Right atrium auricular region (tissue), 2 donors: ENCODE measurements at regions not wholly inside any gene's neighbourhood (a gene's known extent, or its start where the extent isn't known, plus 50 kb on each side); places are given as distances from the start of the nearest gene placed in this dataset.

ENCODE experiments used
- DNase-seq: peaks from one replicate; pipeline ENCODE4 v3.0.0-alpha.2; 2019; ENCODE audit warnings: low spot score
- H3K27ac ChIP-seq, 2 donors: fragments of 200-600 bp; sonication (generic); 1 replicate in 1 of 2; 2 replicates in 1 of 2; pipeline ENCODE4 v1.5.1; 2016 to 2019
- H3K27me3 ChIP-seq, 2 donors: fragments of 200-600 bp; sonication (generic); one replicate each; pipeline versions ENCODE4 v1.5.1 to v1.6.0; 2017 to 2019
- H3K36me3 ChIP-seq: fragments of 200-600 bp; sonication (generic); one replicate; pipeline ENCODE4 v1.5.1; 2016
- H3K4me1 ChIP-seq, 2 donors: fragments of 200-600 bp; sonication (generic); one replicate each; pipeline versions ENCODE4 v1.5.1 to v1.6.0; 2017 to 2019
- H3K4me3 ChIP-seq, 2 donors: fragments of 200-600 bp; sonication (generic); 1 replicate in 1 of 2; 2 replicates in 1 of 2; pipeline ENCODE4 v1.5.1; 2017 to 2019; ENCODE audit warnings: mild to moderate bottlenecking in 1 of 2, moderate library complexity in 1 of 2
- H3K9me3 ChIP-seq, 2 donors: fragments of 200-600 bp; sonication (generic); one replicate each; pipeline ENCODE4 v1.5.1; 2019
- CTCF ChIP-seq, 2 donors: fragments of 200-600 bp; sonication (generic); IDR thresholded peaks; one replicate each; pipeline ENCODE4 v1.5.1; 2019; ENCODE audit warnings: antibody characterized with exemption in 2 of 2

DNA sequence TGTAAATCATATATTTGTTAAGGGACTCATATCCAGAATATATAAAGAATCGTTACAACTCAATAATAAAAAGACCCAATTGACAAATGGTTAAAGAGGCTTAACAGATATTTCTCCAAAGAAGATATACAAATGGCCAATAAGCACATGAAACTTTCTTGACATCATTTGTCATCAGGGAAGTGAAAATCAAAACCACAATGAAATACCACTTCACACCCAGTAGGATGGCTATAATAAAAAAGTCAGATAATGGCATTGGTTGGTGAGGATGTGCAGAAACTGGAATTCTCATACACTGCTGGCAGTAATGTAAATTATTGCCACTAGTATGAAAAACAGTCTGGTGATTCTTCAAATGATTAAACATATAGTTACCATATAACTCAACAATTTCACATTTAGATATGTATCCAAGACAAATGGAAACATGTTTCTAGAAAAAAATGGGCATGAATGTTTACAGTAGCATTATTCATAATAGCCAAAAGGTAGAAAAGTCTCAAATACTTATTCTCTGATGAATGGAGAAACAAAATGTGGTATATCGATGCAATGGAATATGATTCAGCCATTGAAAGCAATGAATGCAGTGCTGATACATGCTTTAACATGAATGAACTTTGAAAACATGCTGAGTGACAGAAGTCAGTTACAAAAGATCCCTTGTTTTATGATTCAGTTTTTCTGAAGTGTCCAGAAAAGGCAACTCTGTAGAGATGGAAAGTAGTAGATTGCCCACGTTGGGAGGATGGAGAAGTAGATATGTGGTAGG is 304.6 kb upstream of the ZEB2 start:
- TF ChIP-seq CTCF (IDR thresholded peaks at IDR 0.05): no peak
- no peak overlapping the region for H3K27ac ChIP-seq
- H3K36me3 ChIP-seq: no peaks in the 10 kb centered on the region
- no peaks in the 10 kb centered on the region for H3K27me3 ChIP-seq
- no peaks in the 10 kb centered on the region for H3K4me1 ChIP-seq
- no peak for DNase-seq
- H3K4me3 ChIP-seq: no peak overlapping the region
- peaks cover 0 to 3% of the 10 kb centered on the region in 2 donors for H3K9me3 ChIP-seq

DNA sequence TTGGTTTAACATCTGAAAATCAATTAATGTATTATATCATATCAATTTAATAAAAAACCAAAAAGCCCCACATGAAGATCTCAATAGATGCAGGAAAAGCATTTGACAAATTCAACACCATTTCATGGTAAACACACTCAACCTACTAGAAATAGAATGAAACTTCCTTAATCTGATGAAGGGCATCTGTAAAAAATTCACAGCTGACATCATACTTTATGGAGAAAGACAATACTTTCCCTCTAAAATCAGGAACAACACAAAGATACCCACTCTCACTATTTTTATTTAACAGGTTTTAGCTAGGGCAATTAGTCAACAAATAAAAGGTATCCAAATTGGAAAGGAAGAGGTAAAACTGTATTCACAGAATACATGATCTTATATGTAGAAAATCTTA is 303.0 kb upstream of the ZEB2 start:
- peaks cover 0 to 3% of the 10 kb centered on the region in 2 donors for H3K9me3 ChIP-seq
- no peak for DNase-seq
- no peaks in the 10 kb centered on the region for H3K27me3 ChIP-seq
- H3K4me1 ChIP-seq: no peaks in the 10 kb centered on the region
- no peak for TF ChIP-seq CTCF (IDR thresholded peaks at IDR 0.05)
- H3K4me3 ChIP-seq: no peak overlapping the region
- no peaks in the 10 kb centered on the region for H3K36me3 ChIP-seq
- no peak overlapping the region for H3K27ac ChIP-seq

GRCh38 chr2:144812288-144812687 is 292.4 kb upstream of the ZEB2 start:
- Histone ChIP-seq H3K27ac (no peak overlapping the region), H3K4me3 (no peak overlapping the region), H3K36me3 (no peaks in the 10 kb centered on the region), H3K9me3 (no peaks in the 10 kb centered on the region), H3K27me3 (no peaks in the 10 kb centered on the region), H3K4me1 (no peaks in the 10 kb centered on the region)
- DNase-seq: no peak
- TF ChIP-seq CTCF (IDR thresholded peaks at IDR 0.05): no peak

GRCh38 chr2:144801766-144802165 is 281.8 kb upstream of the ZEB2 start:
- DNase-seq: no peak
- no peaks in the 10 kb centered on the region for H3K36me3 ChIP-seq
- H3K27me3 ChIP-seq: no peaks in the 10 kb centered on the region
- H3K9me3 ChIP-seq: no peaks in the 10 kb centered on the region
- no peak for TF ChIP-seq CTCF (IDR thresholded peaks at IDR 0.05)
- H3K27ac ChIP-seq: no peak overlapping the region
- no peak overlapping the region for H3K4me3 ChIP-seq
- H3K4me1 ChIP-seq: no peaks in the 10 kb centered on the region

DNA sequence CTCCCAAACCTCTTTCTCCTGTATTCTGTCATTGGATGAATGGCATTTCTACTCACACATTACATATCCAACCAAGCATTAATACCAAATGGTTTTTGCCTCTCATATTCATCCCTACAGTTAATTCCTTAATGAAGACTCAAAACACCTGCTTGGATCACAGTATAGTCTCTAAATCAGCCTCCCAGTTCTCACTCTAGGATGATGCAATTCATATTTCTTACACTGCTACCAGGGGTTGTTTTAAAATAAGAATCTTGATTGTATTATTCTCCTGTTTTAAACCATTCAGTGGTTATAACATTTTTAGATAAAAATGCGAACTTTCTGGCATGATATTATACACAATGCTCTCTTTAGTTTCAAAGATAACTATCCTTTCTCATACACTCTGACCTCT is 281.4 kb upstream of the ZEB2 start:
- no peaks in the 10 kb centered on the region for H3K9me3 ChIP-seq
- TF ChIP-seq CTCF (IDR thresholded peaks at IDR 0.05): no peak
- no peak overlapping the region for H3K27ac ChIP-seq
- DNase-seq: no peak
- H3K36me3 ChIP-seq: no peaks in the 10 kb centered on the region
- H3K4me1 ChIP-seq: no peaks in the 10 kb centered on the region
- H3K4me3 ChIP-seq: no peak overlapping the region
- no peaks in the 10 kb centered on the region for H3K27me3 ChIP-seq

DNA sequence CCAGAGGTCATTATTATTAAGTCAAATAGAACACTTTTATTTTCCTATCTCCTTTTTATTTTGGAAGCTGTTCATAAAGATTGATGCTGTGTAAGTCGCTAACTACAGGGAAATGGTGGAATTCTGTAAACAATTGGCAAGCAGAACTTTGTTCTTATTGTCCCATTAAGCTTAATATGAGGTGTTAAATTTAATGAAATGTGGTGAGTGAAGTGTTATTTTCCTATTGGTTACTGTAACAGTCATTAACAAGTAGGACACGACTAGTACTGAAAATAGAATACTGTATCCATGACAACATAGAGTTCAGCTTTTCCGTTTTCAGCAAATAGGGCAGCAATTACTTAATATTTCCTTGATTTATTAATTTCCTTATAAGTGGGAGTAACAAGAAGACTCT is 279.1 kb upstream of the ZEB2 start:
- H3K9me3 ChIP-seq: no peaks in the 10 kb centered on the region
- no peak for DNase-seq
- TF ChIP-seq CTCF (IDR thresholded peaks at IDR 0.05): no peak
- no peak overlapping the region for H3K27ac ChIP-seq
- H3K4me3 ChIP-seq: no peak overlapping the region
- no peaks in the 10 kb centered on the region for H3K4me1 ChIP-seq
- H3K27me3 ChIP-seq: no peaks in the 10 kb centered on the region
- no peaks in the 10 kb centered on the region for H3K36me3 ChIP-seq
